ENCODE measurements at regions not wholly inside any gene's neighbourhood (a gene's known extent, or its start where the extent isn't known, plus 50 kb on each side); places are given as distances from the start of the nearest gene placed in this dataset.
A peak's percentile ranks its signal among the peaks of the same experiment; 100 is the strongest.

- no peak for DNase-seq (ENCODE audit: low read depth, low spot score)
Measured at GRCh38 chr4:11790230-11790629, 361.5 kb upstream of the HS3ST1 start.

GRCh38 chr4:11783588-11783987 is 354.9 kb upstream of the HS3ST1 start:
- DNase-seq (ENCODE audit: low read depth, low spot score), result no peak

GRCh38 chr4:11782859-11783258 is 354.2 kb upstream of the HS3ST1 start:
- no peak for DNase-seq (ENCODE audit: low read depth, low spot score)

- no peak for DNase-seq (ENCODE audit: low read depth, low spot score)
Measured at GRCh38 chr4:11777447-11777846, 348.8 kb upstream of the HS3ST1 start.

GRCh38 chr4:11774346-11774745 is 345.7 kb upstream of the HS3ST1 start:
- peak; percentile 75 for DNase-seq (ENCODE audit: low read depth, low spot score)

GRCh38 chr4:11773798-11774197 is 345.1 kb upstream of the HS3ST1 start:
- no peak for DNase-seq (ENCODE audit: low read depth, low spot score)

GRCh38 chr4:11769434-11769833 is 340.7 kb upstream of the HS3ST1 start:
- DNase-seq (ENCODE audit: low read depth, low spot score), result no peak

GRCh38 chr4:11768251-11768972 is 339.7 kb upstream of the HS3ST1 start:
- DNase-seq (ENCODE audit: low read depth, low spot score), result no peak

GRCh38 chr4:11765849-11766453 is 337.3 kb upstream of the HS3ST1 start:
- no peak for DNase-seq (ENCODE audit: low read depth, low spot score)

GRCh38 chr4:11748164-11748872 is 319.6 kb upstream of the HS3ST1 start:
- DNase-seq (ENCODE audit: low read depth, low spot score), result peak; percentile 88

GRCh38 chr4:11746734-11747133 is 318.0 kb upstream of the HS3ST1 start:
- no peak for DNase-seq (ENCODE audit: low read depth, low spot score)

- DNase-seq (ENCODE audit: low read depth, low spot score), result peak; percentile 47
Measured at GRCh38 chr4:11743976-11744375, 315.3 kb upstream of the HS3ST1 start.

- DNase-seq (ENCODE audit: low read depth, low spot score), result no peak
Measured at GRCh38 chr4:11743236-11743635, 314.5 kb upstream of the HS3ST1 start.

- DNase-seq (ENCODE audit: low read depth, low spot score), result no peak
Measured at GRCh38 chr4:11741190-11741652, 312.5 kb upstream of the HS3ST1 start.

- DNase-seq (ENCODE audit: low read depth, low spot score), result peak; percentile 55
Measured at GRCh38 chr4:11739992-11740391, 311.3 kb upstream of the HS3ST1 start.

- no peak for DNase-seq (ENCODE audit: low read depth, low spot score)
Measured at GRCh38 chr4:11736978-11737377, 308.3 kb upstream of the HS3ST1 start.

GRCh38 chr4:11735651-11736050 is 307.0 kb upstream of the HS3ST1 start:
- DNase-seq (ENCODE audit: low read depth, low spot score), result no peak

- DNase-seq (ENCODE audit: low read depth, low spot score), result no peak
Measured at GRCh38 chr4:11732155-11732554, 303.5 kb upstream of the HS3ST1 start.

GRCh38 chr4:11730545-11730944 is 301.9 kb upstream of the HS3ST1 start:
- no peak for DNase-seq (ENCODE audit: low read depth, low spot score)

- no peak for DNase-seq (ENCODE audit: low read depth, low spot score)
Measured at GRCh38 chr4:11729548-11729947, 300.9 kb upstream of the HS3ST1 start.

GRCh38 chr4:11727903-11728564 is 299.3 kb upstream of the HS3ST1 start:
- DNase-seq (ENCODE audit: low read depth, low spot score), result no peak

- DNase-seq (ENCODE audit: low read depth, low spot score), result no peak
Measured at GRCh38 chr4:11724731-11725130, 296.0 kb upstream of the HS3ST1 start.
